ENCODE measurements at regions not wholly inside any gene's neighbourhood (a gene's known extent, or its start where the extent isn't known, plus 50 kb on each side); places are given as distances from the start of the nearest gene placed in this dataset.
"Not testable (repeated sequence)": the region's sequence is repeated elsewhere in the genome, so short reads cannot be mapped to it uniquely, and the experiment has no call there.

DNA sequence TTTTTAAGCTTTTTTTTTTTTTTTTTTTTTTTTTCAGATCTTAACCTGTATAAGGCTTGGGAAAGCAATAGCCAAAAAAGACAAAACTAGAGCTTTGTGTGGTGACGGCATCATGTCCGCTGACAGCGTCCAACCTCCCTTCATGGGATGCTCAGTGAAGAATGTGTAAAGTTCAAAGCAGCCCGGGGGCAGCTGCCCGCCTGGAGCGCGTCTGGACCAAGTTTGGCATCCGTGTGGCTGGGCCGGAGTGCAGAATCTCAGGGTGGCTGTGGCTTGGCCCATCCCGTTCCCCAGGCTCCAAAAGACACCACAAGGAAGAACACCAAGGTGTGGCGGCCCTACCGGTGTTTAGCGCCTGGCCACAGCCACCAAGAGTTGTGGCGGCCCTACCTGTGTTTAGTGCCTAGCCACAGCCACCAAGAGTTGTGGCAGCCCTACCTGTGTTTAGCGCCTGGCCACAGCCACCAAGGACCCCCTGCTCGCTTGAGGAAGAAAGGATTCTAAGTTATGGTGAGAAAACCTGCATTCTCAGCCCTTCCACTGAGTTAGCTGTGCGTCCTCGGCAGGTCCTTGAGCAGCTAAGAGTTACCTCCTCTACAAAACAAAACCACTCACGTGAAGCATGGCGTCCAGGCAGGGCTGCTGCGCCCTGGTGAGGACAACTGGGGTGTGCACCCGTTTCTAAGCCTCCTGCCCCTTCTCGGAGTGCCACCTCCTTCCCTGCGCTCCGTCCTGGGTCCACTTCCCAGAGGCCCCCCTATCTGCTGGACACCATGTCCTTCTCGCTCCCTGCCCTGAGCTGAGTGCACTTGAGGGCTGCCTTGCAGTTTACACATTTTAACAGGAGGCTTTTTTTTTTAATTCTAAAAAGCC, 103.6 kb upstream of the SALL3 start:
- no peak for DNase-seq (ENCODE audit: low read depth)

DNA sequence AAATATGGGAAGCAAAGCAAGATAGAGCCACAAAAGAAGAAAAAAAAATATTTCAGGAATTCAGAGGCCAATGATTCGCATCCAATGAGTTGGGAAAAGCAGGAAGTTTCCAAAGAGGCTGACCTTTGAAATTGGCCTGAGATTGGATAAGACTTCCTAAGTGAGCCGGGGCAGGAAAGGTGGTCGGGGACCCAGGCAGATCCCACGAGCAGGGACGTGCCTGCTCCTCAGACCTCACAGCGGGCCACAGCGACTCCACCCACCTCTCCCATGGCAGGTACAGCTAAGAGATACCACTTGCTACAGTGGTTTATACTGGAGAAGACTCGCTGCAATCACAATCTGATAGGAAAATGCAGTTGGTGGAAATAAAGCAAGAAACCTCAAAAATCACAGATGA, 102.8 kb upstream of the SALL3 start:
- DNase-seq (ENCODE audit: low read depth): no peak

DNA sequence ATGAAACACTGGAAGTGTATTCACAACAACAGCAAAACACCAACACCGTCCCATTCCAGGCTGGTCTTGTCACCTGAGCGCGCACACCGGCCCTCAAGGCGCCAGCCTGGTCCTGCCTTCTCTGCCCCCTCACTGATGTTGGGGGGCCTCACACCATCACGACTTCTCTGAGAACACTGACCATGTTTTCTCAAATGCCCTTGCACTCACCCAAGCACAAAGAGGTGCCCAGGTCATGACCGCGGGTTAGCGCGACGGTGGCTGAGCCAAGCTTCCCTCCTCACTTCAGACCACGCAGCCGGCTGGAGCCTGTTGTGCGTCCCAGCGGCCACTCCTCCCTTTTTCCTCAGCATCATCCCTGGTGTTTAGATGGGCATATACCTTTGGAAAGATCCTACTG, 101.3 kb upstream of the SALL3 start:
- no peak for DNase-seq (ENCODE audit: low read depth)

DNA sequence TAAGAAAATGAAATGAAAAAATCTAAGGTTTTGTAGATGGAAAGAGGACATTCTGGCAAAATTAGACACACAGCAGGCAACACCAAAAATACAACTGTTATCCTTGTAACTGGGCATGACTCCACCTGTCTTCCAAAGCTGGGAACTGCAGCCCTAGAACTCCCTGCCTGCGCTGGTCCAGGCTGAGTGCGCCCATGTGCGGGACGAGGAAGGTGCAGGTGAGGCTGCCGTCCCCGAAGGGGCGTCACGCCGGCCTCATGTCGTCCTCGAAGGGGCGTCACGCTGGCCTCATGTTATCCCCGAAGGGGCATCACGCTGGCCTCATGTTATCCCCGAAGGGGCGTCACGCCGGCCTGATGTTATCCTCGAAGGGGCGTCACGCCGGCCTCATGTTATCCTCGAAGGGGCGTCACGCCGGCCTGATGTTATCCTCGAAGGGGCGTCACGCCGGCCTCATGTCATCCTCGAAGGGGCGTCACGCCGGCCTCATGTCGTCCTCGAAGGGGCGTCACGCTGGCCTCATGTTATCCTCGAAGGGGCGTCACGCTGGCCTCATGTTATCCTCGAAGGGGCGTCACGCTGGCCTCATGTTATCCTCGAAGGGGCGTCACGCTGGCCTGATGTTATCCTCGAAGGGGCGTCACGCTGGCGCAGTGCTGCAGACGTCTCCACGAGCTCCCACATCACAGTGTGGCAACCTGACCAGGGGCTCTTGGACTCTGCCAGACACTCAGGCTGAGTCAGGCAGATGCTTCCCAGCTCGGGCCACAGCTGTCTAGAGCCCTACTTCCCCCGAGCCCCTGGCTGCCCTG, 100.3 kb upstream of the SALL3 start:
- not testable (repeated sequence) for DNase-seq (ENCODE audit: low read depth)

DNA sequence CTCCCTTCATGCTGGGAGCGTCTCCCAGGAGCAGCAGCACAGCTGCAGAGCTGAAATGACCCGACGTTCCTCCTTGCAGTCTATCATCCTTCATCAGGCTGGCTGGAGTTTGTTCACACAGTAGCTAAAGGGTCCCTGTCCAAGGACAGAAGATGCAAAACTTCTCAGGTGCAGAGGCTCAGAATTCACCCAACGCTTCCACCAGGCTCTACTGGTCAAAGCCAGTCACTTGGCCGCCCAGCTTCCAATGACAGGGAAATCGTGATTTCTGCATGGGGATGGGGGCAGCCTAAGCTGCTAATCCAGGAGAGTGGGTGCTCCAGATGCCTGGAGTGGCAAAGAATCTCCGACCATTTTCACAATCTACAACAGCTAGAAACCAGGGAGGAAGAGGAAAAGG, 97.0 kb upstream of the SALL3 start:
- DNase-seq (ENCODE audit: low read depth): no peak

DNA sequence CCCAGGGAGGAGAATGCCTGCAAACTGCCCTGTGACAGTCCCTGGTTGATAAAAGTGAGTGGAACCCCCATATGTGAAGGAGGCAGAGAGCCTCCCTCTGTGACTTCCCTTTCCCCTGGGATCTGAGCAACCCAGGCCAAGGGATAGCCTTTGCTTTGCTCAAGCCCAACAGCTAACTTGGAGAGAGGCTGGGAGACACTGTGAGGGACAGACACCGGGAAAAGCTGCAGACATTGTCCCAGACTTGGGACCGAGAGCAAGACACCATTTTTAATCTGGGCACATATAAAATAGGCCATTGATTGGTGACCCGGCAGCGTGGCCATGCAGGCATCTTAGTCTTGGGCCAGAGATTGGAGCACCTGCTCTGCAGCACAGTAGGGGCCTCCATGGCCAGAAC, 96.1 kb upstream of the SALL3 start:
- no peak for DNase-seq (ENCODE audit: low read depth)

DNA sequence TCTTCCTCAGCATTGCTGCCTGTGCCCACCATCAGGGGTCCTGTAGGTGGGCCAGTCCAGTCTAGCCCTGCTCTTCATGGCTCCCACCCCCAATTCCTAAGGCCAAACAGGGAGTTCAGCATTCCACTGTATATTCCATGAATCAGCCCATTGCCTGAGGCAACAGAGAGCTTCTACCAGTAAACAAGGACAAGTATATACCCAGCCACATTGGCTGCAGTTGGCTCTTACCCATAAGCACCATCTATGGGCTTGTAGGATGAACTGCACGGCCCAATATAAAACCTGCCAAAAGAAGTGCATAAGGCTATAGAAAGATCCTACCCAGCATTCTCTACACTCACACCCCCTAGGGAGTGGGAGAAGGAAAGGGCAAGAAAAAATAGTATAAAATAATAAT, 95.1 kb upstream of the SALL3 start:
- no peak for DNase-seq (ENCODE audit: low read depth)

DNA sequence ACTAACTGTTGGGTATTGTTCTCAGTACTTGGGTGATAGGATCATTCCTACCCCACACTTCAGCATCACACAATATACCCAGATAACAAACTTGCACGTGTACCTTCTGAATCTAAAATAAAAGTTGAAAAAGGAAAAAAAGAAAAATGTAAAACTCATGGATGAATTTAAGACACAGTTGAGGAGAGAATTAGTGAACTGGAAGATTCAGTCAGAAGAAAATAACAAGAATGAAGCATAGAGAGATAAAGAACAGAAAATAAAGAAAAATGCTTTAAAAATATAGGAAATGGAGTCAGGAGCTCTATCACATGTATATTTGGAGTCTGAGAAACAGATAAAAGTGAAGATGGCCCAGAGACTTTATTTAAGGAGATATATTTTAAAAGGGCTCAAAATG, 90.4 kb upstream of the SALL3 start:
- DNase-seq (ENCODE audit: low read depth): no peak

DNA sequence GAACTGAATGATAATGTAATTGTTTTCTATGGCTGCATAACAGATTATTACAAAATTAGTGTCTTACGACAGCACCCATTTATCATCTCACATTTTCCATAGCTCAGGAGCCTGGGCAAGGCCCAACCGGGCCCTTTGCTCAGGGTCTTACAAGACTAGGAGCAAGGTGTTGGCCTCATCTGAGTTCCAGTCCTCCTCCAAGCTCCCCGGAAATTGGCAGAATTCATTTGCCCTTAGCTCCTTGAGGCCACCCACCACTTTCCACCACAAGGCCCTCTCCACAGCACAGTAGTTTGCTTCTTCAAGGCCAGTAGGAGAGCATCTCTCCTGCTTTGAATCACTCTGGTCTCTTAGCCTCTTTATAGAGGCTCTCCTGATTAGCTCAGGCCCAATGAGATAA, 89.2 kb upstream of the SALL3 start:
- no peak for DNase-seq (ENCODE audit: low read depth)

DNA sequence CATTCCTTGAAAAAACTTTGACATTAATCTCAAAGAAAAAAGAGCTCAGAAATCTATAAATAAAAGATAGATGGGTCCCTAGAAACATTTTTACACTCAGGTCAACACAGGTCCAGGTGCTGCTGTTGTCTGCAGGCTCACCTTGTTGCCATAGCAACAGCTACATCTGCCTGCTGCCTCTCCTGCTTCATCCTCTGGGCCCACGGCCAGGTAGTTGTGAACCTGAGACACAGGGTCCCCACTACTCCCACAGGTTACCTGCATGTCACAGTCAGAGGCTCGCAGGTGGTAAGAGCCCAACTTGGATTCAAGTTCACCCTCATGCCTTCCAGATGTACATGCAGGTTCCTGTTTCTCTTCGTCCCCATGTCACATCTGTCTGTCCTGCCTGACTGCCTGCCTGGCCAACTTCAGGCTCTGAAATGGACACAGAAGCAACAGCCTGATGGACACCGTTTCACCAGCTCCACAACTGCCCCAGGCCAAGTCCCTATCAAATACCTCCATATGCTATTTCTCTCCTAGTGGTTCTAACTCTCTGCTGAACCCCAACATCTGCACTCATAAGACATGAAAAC, 88.3 kb upstream of the SALL3 start:
- no peak for DNase-seq (ENCODE audit: low read depth)

DNA sequence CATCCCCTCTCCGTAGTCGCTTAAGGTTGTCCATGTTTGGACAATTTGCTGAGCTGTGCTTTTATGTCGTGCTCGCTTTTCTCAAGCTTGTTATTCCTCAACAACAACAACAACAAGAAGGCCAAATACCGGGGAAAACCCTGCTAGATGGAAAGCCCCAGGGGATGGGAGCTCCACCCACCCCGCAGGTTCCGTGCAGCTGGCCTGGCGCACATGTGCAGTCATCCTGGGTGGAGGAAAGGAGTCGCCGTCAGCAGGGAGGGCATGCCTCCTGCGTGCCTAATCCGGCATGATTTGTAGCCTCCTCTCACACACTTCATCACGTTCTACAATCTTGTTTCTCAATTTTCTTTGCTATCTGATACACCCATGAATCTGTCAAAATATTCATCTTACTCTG, 87.4 kb upstream of the SALL3 start:
- DNase-seq (ENCODE audit: low read depth): no peak

DNA sequence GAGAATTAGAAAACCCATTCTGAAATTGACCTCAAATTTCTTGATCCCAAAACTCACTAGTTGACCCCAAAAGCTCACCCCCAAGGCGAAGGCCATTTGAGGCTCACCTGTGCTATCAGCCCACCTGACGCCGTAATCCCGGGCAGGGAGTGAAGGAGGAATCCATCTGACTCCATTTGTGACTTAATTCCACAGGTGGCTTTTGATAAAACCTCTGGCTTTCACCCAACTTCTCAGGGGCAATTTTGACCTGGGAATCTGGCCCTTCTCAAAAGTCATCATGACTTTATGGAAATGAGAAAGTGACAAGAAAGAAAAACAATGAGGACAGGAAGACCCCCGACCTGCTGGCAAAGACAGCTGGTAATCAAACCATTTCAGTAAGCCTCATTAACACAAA, 86.9 kb upstream of the SALL3 start:
- no peak for DNase-seq (ENCODE audit: low read depth)

DNA sequence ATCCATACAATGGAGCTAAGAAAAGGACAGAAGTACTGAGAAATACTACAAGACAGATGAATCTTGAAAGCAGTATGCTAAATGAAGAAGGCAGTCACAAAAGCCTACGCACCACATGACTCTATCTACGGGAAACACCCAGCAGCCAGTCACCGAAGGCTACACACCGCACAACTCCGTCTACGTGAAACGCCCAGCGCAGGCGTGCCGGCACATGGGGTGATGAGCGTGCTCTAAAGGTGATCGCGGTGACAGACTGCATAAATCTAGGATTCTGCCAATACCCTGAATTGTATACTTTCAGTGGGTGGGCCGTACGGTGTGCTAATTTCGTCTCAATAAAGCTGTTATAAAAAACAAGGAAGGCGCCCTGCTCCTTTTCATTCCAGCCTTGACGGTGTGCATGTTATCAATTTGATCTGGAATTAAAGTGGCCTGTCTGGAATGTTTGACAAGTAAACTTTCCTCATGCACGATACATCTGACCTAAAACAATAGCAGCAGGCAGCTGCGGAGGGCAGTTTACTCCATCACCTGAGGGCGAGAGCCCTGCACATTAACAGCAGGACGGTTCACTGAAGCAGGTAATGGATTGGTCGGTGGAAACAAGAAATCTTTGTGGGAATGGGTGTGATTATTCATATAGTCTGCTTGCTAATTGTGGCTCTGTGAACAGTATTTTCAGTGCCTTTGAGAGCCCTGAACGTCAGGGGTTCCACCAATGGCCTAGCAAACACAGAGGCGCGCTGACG, 86.2 kb upstream of the SALL3 start:
- DNase-seq (ENCODE audit: low read depth): peak; percentile 6

DNA sequence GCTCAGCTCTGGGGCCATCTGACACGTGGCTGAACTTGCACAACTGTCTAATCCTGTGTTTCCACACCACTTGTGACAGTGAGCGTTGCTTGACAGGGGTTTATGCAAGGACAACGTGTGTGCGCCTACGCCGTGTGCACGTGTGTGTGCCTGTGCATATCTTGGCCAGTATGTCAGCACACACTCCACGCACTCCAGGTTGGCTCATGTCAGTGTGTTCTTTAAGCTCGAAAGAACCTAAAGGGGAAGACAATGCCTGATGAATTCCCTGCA, 85.6 kb upstream of the SALL3 start:
- no peak for DNase-seq (ENCODE audit: low read depth)

DNA sequence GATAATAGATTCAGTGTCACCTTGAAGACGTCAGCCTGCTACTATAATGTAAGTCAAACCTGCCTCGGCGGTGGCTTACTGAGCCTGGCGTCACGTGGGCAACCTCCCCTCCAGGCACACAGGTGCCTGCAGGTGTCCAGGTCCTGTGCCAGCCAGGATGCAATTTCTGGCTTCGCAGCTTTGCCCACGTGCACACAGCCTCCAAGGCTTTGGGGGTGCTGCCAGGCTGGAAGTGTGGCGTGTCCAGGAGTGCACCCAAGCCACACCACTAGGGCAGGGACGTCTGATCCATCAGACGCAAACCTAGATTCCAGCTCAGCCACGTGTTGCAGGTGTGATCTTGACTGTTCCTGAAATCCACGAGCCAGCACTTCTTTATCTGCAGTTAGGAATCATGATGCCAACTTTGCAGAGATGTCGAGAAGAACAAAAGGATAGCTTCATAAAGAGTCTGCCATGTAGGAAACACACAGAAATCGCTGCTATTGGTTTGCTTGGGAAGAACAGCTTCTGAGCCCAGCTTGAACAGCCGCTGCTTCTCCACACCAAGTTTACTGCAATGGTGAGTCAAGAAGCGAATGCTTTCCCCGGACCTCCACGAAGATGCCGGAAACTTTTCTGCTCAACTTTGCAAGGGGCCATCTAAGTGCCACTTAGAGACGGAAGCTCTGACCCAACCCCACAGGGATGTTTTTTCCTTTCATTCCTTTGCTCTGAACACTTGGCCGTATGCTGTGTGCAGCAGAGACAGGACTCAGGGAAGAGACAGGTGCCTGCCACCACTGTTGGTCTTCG, 84.2 kb upstream of the SALL3 start:
- no peak for DNase-seq (ENCODE audit: low read depth)

DNA sequence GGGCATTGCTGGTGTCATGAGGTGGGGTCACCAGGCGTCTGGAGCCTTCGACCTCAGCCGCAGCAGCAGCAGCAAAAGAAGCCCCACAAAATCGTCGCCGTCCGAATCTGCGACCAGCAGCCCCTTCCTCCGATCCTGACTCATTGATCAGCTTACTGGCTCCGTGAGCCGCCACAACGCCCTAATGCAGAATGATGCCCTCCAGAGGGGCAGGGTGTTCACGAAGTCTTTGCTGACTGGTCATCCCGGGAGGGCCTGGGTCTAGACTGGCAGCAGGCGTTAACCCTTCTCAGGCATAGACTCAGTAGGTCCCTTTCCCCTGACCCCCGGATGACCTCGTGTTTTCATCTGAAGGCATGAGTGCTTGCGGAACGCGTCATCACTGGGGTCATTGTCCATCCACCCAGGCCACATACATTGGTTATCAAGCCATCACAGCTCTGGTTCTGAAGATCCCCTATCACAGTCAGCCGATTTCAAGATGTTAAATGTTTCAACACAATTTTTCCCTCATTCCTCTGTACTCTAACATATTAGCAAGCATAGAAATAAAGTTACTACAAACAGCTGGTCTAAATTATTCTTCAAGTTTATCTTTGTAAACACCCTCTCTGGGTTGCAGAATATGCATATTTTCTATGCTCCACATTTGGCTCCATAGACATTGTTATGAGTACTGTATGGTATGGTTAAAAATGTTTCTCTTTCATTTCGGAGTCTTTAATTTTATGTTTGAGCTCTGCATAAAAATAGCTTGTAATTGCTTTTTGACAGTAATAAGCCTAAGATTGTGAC, 83.3 kb upstream of the SALL3 start:
- no peak for DNase-seq (ENCODE audit: low read depth)

DNA sequence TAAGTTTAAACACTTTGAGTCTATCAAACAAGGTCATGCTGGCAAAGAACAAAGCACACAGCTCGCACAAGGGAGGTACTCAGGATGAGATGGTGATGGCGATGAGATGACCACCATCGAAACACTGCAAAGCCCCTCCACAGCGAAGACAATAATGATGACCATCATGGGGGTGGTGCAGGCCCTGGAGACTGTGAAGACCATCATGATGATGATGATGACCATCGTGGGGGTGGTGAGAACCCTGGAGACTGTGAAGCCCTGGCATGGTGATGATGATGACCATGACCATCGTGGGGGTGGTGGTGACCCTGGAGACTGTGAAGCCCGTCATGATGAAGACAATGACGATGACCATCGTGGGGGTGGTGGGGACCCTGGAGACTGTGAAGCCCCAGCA, 81.6 kb upstream of the SALL3 start:
- DNase-seq (ENCODE audit: low read depth): no peak

DNA sequence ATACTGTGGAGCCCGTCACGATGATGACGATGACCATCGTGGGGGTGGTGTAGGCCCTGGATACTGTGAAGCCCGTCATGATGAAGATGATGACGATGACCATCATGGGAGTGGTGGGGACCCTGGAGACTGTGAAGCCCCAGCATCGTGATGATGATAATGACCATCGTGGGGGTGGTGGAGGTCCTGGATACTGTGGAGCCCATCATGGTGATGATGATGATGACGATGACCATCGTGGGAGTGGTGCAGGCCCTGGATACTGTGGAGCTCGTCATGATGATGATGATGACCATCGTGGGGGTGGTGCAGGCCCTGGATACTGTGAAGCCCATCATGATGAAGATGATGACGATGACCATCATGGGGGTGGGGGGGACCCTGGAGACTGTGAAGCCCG, 81.0 kb upstream of the SALL3 start:
- no peak for DNase-seq (ENCODE audit: low read depth)

DNA sequence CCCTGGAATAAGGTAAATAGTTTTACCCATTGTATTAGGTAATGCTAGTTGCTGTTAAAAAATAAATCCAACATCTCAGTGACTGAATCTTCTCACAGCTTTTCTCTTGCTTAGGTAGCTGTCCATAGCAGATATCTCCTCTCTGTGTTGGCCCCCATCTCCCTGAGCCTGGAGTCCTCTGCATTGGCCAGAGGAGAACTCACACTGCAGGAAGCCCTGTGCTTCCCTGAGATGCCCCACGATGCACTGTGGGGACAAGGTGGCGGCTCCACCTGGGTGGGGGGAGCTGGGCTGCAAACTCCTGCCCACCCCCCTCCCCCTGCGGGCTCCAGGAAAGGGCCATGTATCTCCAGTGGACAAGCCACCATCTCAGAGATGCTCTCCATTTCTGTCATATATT, 80.4 kb upstream of the SALL3 start:
- DNase-seq (ENCODE audit: low read depth): no peak

DNA sequence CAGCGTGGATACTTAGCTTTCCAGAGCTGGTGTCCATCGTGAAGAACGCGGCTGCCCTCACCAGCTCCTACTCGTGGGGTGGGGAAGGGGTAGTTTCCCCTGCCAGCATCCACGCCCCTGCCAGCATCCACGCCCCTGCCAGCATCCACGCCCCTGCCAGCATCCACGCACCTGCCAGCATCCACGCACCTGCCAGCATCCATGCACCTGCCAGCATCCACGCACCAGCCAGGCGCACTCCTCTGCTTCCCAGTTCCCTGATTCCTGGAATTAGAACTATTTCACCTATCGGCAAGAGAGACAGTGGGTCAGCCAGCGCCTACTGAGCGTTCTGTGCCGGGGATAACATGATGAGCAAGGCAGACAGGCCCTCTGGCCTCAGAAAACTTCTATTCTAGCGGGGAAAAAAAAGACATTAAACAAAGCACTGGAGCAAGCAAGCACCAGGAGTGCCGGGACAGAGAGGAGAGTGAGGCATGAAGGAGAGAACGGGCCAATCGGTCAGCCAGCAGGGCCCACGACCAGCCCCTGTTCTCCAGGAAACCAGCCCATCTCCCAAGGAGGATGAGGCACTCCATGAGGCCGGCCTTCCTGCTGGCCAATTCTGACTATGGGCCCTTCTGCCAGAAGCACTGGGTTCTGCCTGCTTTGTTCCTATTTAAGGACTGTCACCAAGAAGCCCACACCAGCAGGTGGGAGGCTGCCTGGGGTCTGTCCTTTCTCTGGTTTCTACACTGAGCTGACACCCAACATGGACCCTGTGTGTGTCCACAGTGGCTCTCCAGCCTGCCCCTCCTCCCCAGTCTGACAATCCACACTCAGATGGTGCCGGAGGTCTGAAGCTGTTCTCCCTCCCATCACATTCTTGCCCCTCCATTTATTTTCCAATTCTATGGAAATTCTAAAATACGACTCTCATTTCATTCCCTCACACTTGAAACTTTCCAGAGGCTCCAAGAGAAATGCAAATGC, 78.4 kb upstream of the SALL3 start:
- DNase-seq (ENCODE audit: low read depth): no peak

All from renal cortical epithelial cell (primary cell).